NCI-H748 treated with DMSO at 0.1 percent for 48 hours (cell line): ENCODE measurements at regions not wholly inside any gene's neighbourhood (a gene's known extent, or its start where the extent isn't known, plus 50 kb on each side); places are given as distances from the start of the nearest gene placed in this dataset.
"Not testable (repeated sequence)": the region's sequence is repeated elsewhere in the genome, so short reads cannot be mapped to it uniquely, and the experiment has no call there.

Source experiments
- DNase-seq: peaks from one replicate; lab custom pipeline; 2025; lab: John Stamatoyannopoulos, UW

- peak; percentile 6 for DNase-seq
Measured at GRCh38 chr3:104133630-104134029, 1233.1 kb upstream of the ALCAM start.

- DNase-seq = no peak
Measured at GRCh38 chr3:104137116-104137515, 1229.6 kb upstream of the ALCAM start.

GRCh38 chr3:104145164-104145563 lies 1221.5 kb upstream of the ALCAM start:
- DNase-seq = no peak

GRCh38 chr3:104149154-104149553 lies 1217.6 kb upstream of the ALCAM start:
- DNase-seq = no peak

- DNase-seq = no peak
Measured at GRCh38 chr3:104150724-104151123, 1216.0 kb upstream of the ALCAM start.

GRCh38 chr3:104154896-104155295 lies 1211.8 kb upstream of the ALCAM start:
- no peak for DNase-seq

- no peak for DNase-seq
Measured at GRCh38 chr3:104165866-104166265, 1200.8 kb upstream of the ALCAM start.

GRCh38 chr3:104168386-104168785 lies 1198.3 kb upstream of the ALCAM start:
- DNase-seq = no peak

- no peak for DNase-seq
Measured at GRCh38 chr3:104175696-104176095, 1191.0 kb upstream of the ALCAM start.

GRCh38 chr3:104176706-104177105 lies 1190.0 kb upstream of the ALCAM start:
- no peak for DNase-seq

GRCh38 chr3:104178680-104179079 lies 1188.0 kb upstream of the ALCAM start:
- DNase-seq = no peak

- DNase-seq = no peak
Measured at GRCh38 chr3:104180906-104181305, 1185.8 kb upstream of the ALCAM start.

GRCh38 chr3:104190681-104191080 lies 1176.0 kb upstream of the ALCAM start:
- no peak for DNase-seq

- DNase-seq = no peak
Measured at GRCh38 chr3:104198131-104198530, 1168.6 kb upstream of the ALCAM start.

GRCh38 chr3:104206925-104207324 lies 1159.8 kb upstream of the ALCAM start:
- no peak for DNase-seq

GRCh38 chr3:104214277-104214676 lies 1152.4 kb upstream of the ALCAM start:
- no peak for DNase-seq

GRCh38 chr3:104214937-104215336 lies 1151.8 kb upstream of the ALCAM start:
- no peak for DNase-seq

- DNase-seq = not testable (repeated sequence)
Measured at GRCh38 chr3:104219046-104219445, 1147.7 kb upstream of the ALCAM start.

- DNase-seq = no peak
Measured at GRCh38 chr3:104234442-104235194, 1132.1 kb upstream of the ALCAM start.

- DNase-seq = no peak
Measured at GRCh38 chr3:104244680-104245220, 1122.0 kb upstream of the ALCAM start.

- DNase-seq = no peak
Measured at GRCh38 chr3:104245261-104245660, 1121.4 kb upstream of the ALCAM start.

- no peak for DNase-seq
Measured at GRCh38 chr3:104245981-104246380, 1120.7 kb upstream of the ALCAM start.

- DNase-seq = no peak
Measured at GRCh38 chr3:104257486-104257885, 1109.2 kb upstream of the ALCAM start.

GRCh38 chr3:104263477-104263876 lies 1103.2 kb upstream of the ALCAM start:
- DNase-seq = no peak
